Endothelial cell of umbilical vein (primary cell): ENCODE measurements at regions not wholly inside any gene's neighbourhood (a gene's known extent, or its start where the extent isn't known, plus 50 kb on each side); places are given as distances from the start of the nearest gene placed in this dataset.

Experiments used
- CTCF ChIP-seq, 2 donors: IDR thresholded peaks; 1 replicate in 1 of 2; 2 replicates in 1 of 2; pipeline ENCODE4 v1.5.1; 2011; ENCODE audit warnings: low read length in 2 of 2, mild to moderate bottlenecking in 2 of 2, moderate library complexity in 2 of 2, control low read depth in 1 of 2, inconsistent platforms in 1 of 2, low read depth in 1 of 2; ENCODE audit not compliant: insufficient read depth in 1 of 2; ENCODE audit errors: extremely low read depth in 1 of 2
- EZH2 ChIP-seq: IDR thresholded peaks from 2 replicates; pipeline ENCODE4 v1.6.1; 2012; ENCODE audit warnings: borderline replicate concordance, low read depth, mild to moderate bottlenecking, moderate library complexity, low read length, inconsistent platforms; ENCODE audit not compliant: severe bottlenecking
- FOS ChIP-seq: IDR thresholded peaks from 2 replicates; pipeline ENCODE4 v1.6.1; 2011; ENCODE audit warnings: mild to moderate bottlenecking, low read length, moderate library complexity, borderline replicate concordance; ENCODE audit not compliant: insufficient read depth
- JUN ChIP-seq: IDR thresholded peaks from 2 replicates; pipeline ENCODE4 v1.6.1; 2011; ENCODE audit warnings: borderline replicate concordance, low read depth; ENCODE audit not compliant: insufficient read length, insufficient read depth
- MAX ChIP-seq: IDR thresholded peaks from 2 replicates; pipeline ENCODE4 v1.6.1; 2011; ENCODE audit not compliant: insufficient read depth, insufficient read length
- MYC ChIP-seq: IDR thresholded peaks from one replicate; pipeline ENCODE4 v1.6.1; 2011; ENCODE audit warnings: mild to moderate bottlenecking, low read depth, low read length
- POLR2A ChIP-seq: IDR thresholded peaks from 2 replicates; pipeline ENCODE4 v1.6.1; 2012; ENCODE audit warnings: low read depth, mild to moderate bottlenecking, control low read depth, low read length
- POLR2AphosphoS5 ChIP-seq: IDR thresholded peaks from 2 replicates; pipeline ENCODE4 v1.6.1; 2012; ENCODE audit warnings: low read depth, mild to moderate bottlenecking, control low read depth, low read length, moderate library complexity; ENCODE audit not compliant: insufficient read depth

- TF ChIP-seq CTCF (IDR thresholded peaks at IDR 0.05; ENCODE audit: extremely low read depth in 1 of 2, insufficient read depth in 1 of 2, low read depth in 1 of 2, low read length in 2 of 2), result no peak
- TF ChIP-seq JUN, result no peak
- no peak for TF ChIP-seq POLR2A
- no peak for TF ChIP-seq FOS
- TF ChIP-seq EZH2, result no peak
- TF ChIP-seq MAX, result no peak
- TF ChIP-seq POLR2AphosphoS5, result no peak
- TF ChIP-seq MYC, result no peak
Observed at GRCh38 chr7:9836671-9837070, 1137.0 kb upstream of the PHF14 start.
